ENCODE measurements at regions not wholly inside any gene's neighbourhood (a gene's known extent, or its start where the extent isn't known, plus 50 kb on each side); places are given as distances from the start of the nearest gene placed in this dataset.

GRCh38 chr20:7022597-7022996 lies 255.1 kb downstream of the BMP2 start:
- Histone ChIP-seq H2AFZ (ENCODE audit: control insufficient read depth, low read length) (no peak overlapping the region), H3K27ac (ENCODE audit: control insufficient read depth, insufficient read depth, low read length) (no peak overlapping the region), H3K9ac (ENCODE audit: control insufficient read depth, extremely low read depth, insufficient read depth, low read length) (no peak overlapping the region), H3K36me3 (ENCODE audit: control insufficient read depth in 2 of 2, extremely low read depth in 1 of 2, insufficient read depth in 2 of 2, low read length in 2 of 2) (no peaks in the 10 kb centered on the region), H3K4me1 (ENCODE audit: control insufficient read depth, extremely low read depth, insufficient read depth, low read length) (no peaks in the 10 kb centered on the region), H3K9me3 (ENCODE audit: control insufficient read depth, low read depth, low read length) (peaks cover 3% of the 10 kb centered on the region), H3K4me3 (ENCODE audit: control insufficient read depth in 2 of 3, extremely low read depth in 1 of 3, insufficient read depth in 2 of 3, low read depth in 1 of 3, low read length in 3 of 3) (no peak overlapping the region), H4K20me1 (ENCODE audit: control insufficient read depth, extremely low read depth, insufficient read depth, low read length) (no peaks in the 10 kb centered on the region), H3K79me2 (ENCODE audit: control insufficient read depth, insufficient read depth, low read length) (no peaks in the 10 kb centered on the region), H3K4me2 (ENCODE audit: control insufficient read depth, extremely low read depth, insufficient read depth, low read depth, low read length) (no peak overlapping the region), H3K27me3 (ENCODE audit: control insufficient read depth, extremely low read depth, insufficient read depth, low read length) (no peaks in the 10 kb centered on the region), H3K9me1 (ENCODE audit: control insufficient read depth, extremely low read depth, insufficient read depth, low read length) (no peaks in the 10 kb centered on the region)
- DNase-seq (ENCODE audit: low read depth, low spot score) = no peak
- dilution Hi-C loops (cut with MboI; ENCODE audit: extremely low pct_ligation_motif_present, low sequenced_read_pairs) = no loop called here
- no peak for TF ChIP-seq CTCF (optimal IDR thresholded peaks at IDR 0.05 in 1 of 3, IDR thresholded peaks at IDR 0.05 in 1 of 3, conservative IDR thresholded peaks at IDR 0.05 in 1 of 3; ENCODE audit: extremely low read depth in 1 of 3, insufficient read depth in 2 of 3, low read length in 3 of 3)
- TF ChIP-seq EZH2 (IDR thresholded peaks at IDR 0.05; ENCODE audit: low read length) = no peak
- no peak for FAIRE-seq

GRCh38 chr20:7025635-7026034 lies 258.1 kb downstream of the BMP2 start:
- Histone ChIP-seq H3K9me1 (ENCODE audit: control insufficient read depth, extremely low read depth, insufficient read depth, low read length) (no peaks in the 10 kb centered on the region), H3K9me3 (ENCODE audit: control insufficient read depth, low read depth, low read length) (peaks cover 3% of the 10 kb centered on the region), H2AFZ (ENCODE audit: control insufficient read depth, low read length) (no peak overlapping the region), H3K27me3 (ENCODE audit: control insufficient read depth, extremely low read depth, insufficient read depth, low read length) (no peaks in the 10 kb centered on the region), H3K4me3 (ENCODE audit: control insufficient read depth in 2 of 3, extremely low read depth in 1 of 3, insufficient read depth in 2 of 3, low read depth in 1 of 3, low read length in 3 of 3) (no peak overlapping the region), H3K36me3 (ENCODE audit: control insufficient read depth in 2 of 2, extremely low read depth in 1 of 2, insufficient read depth in 2 of 2, low read length in 2 of 2) (no peaks in the 10 kb centered on the region), H3K79me2 (ENCODE audit: control insufficient read depth, insufficient read depth, low read length) (no peaks in the 10 kb centered on the region), H4K20me1 (ENCODE audit: control insufficient read depth, extremely low read depth, insufficient read depth, low read length) (no peaks in the 10 kb centered on the region), H3K4me2 (ENCODE audit: control insufficient read depth, extremely low read depth, insufficient read depth, low read depth, low read length) (no peak overlapping the region), H3K9ac (ENCODE audit: control insufficient read depth, extremely low read depth, insufficient read depth, low read length) (no peak overlapping the region), H3K27ac (ENCODE audit: control insufficient read depth, insufficient read depth, low read length) (no peak overlapping the region), H3K4me1 (ENCODE audit: control insufficient read depth, extremely low read depth, insufficient read depth, low read length) (no peaks in the 10 kb centered on the region)
- TF ChIP-seq CTCF (optimal IDR thresholded peaks at IDR 0.05 in 1 of 3, IDR thresholded peaks at IDR 0.05 in 1 of 3, conservative IDR thresholded peaks at IDR 0.05 in 1 of 3; ENCODE audit: extremely low read depth in 1 of 3, insufficient read depth in 2 of 3, low read length in 3 of 3) = no peak
- no peak for TF ChIP-seq EZH2 (IDR thresholded peaks at IDR 0.05; ENCODE audit: low read length)
- DNase-seq (ENCODE audit: low read depth, low spot score) = no peak
- dilution Hi-C loops (cut with MboI; ENCODE audit: extremely low pct_ligation_motif_present, low sequenced_read_pairs) = no loop called here
- FAIRE-seq = no peak

Measured in keratinocyte (primary cell).